ENCODE measurements at regions not wholly inside any gene's neighbourhood (a gene's known extent, or its start where the extent isn't known, plus 50 kb on each side); places are given as distances from the start of the nearest gene placed in this dataset.
A peak's percentile ranks its signal among the peaks of the same experiment; 100 is the strongest.

GRCh38 chr6:128757961-128758360 is 125.0 kb upstream of the LAMA2 start:
- no peaks in the 10 kb centered on the region for H3K4me1 Mint-ChIP-seq
- no peaks in the 10 kb centered on the region for H3K36me3 Mint-ChIP-seq
- no peaks in the 10 kb centered on the region for H3K9me3 Mint-ChIP-seq
- peaks cover 16% of the 10 kb centered on the region for H3K27me3 Mint-ChIP-seq
- DNase-seq = no peak
- no peak overlapping the region for H3K4me3 Mint-ChIP-seq
- H3K27ac Mint-ChIP-seq = no peak overlapping the region

GRCh38 chr6:128754658-128755256 is 128.2 kb upstream of the LAMA2 start:
- H3K36me3 Mint-ChIP-seq = no peaks in the 10 kb centered on the region
- peaks cover 12% of the 10 kb centered on the region for H3K27me3 Mint-ChIP-seq
- no peaks in the 10 kb centered on the region for H3K9me3 Mint-ChIP-seq
- no peak overlapping the region for H3K4me3 Mint-ChIP-seq
- no peak for DNase-seq
- no peak overlapping the region for H3K27ac Mint-ChIP-seq
- no peaks in the 10 kb centered on the region for H3K4me1 Mint-ChIP-seq

- DNase-seq = no peak
- Mint-ChIP-seq H3K36me3 (no peaks in the 10 kb centered on the region), H3K27ac (no peak overlapping the region), H3K4me1 (no peaks in the 10 kb centered on the region), H3K27me3 (peaks cover 14% of the 10 kb centered on the region), H3K9me3 (no peaks in the 10 kb centered on the region), H3K4me3 (no peak overlapping the region)
Observed at GRCh38 chr6:128743974-128744765, 138.8 kb upstream of the LAMA2 start.

GRCh38 chr6:128742900-128743299 is 140.0 kb upstream of the LAMA2 start:
- Mint-ChIP-seq H3K4me1 (peaks cover 6% of the 10 kb centered on the region), H3K4me3 (no peak overlapping the region), H3K27me3 (peaks cover 8% of the 10 kb centered on the region), H3K9me3 (no peaks in the 10 kb centered on the region), H3K27ac (no peak overlapping the region), H3K36me3 (no peaks in the 10 kb centered on the region)
- DNase-seq = no peak

- H3K4me3 Mint-ChIP-seq = no peak overlapping the region
- H3K9me3 Mint-ChIP-seq = no peaks in the 10 kb centered on the region
- DNase-seq = no peak
- H3K27ac Mint-ChIP-seq = no peak overlapping the region
- peaks cover 3% of the 10 kb centered on the region for H3K27me3 Mint-ChIP-seq
- no peaks in the 10 kb centered on the region for H3K36me3 Mint-ChIP-seq
- peaks cover 6% of the 10 kb centered on the region for H3K4me1 Mint-ChIP-seq
Observed at GRCh38 chr6:128740951-128741350, 142.0 kb upstream of the LAMA2 start.

- Mint-ChIP-seq H3K4me1 (peaks cover 10% of the 10 kb centered on the region), H3K4me3 (no peak overlapping the region), H3K27ac (peak overlapping the region; percentile 23), H3K9me3 (no peaks in the 10 kb centered on the region), H3K27me3 (peaks cover 8% of the 10 kb centered on the region), H3K36me3 (no peaks in the 10 kb centered on the region)
- DNase-seq = no peak
Observed at GRCh38 chr6:128739112-128739511, 143.8 kb upstream of the LAMA2 start.

- Mint-ChIP-seq H3K4me1 (peaks cover 10% of the 10 kb centered on the region), H3K9me3 (no peaks in the 10 kb centered on the region), H3K36me3 (no peaks in the 10 kb centered on the region), H3K27me3 (peaks cover 8% of the 10 kb centered on the region), H3K4me3 (no peak overlapping the region), H3K27ac (no peak overlapping the region)
- no peak for DNase-seq
Observed at GRCh38 chr6:128738112-128738511, 144.8 kb upstream of the LAMA2 start.

- H3K36me3 Mint-ChIP-seq = no peaks in the 10 kb centered on the region
- H3K27ac Mint-ChIP-seq = no peak overlapping the region
- no peak overlapping the region for H3K4me3 Mint-ChIP-seq
- no peak for DNase-seq
- peaks cover 10% of the 10 kb centered on the region for H3K4me1 Mint-ChIP-seq
- H3K27me3 Mint-ChIP-seq = peaks cover 8% of the 10 kb centered on the region
- no peaks in the 10 kb centered on the region for H3K9me3 Mint-ChIP-seq
Observed at GRCh38 chr6:128736780-128737179, 146.2 kb upstream of the LAMA2 start.

GRCh38 chr6:128731249-128732165 is 151.4 kb upstream of the LAMA2 start:
- H3K27me3 Mint-ChIP-seq = peaks cover 39% of the 10 kb centered on the region
- H3K36me3 Mint-ChIP-seq = no peaks in the 10 kb centered on the region
- H3K27ac Mint-ChIP-seq = no peak overlapping the region
- peaks cover 3% of the 10 kb centered on the region for H3K4me1 Mint-ChIP-seq
- no peaks in the 10 kb centered on the region for H3K9me3 Mint-ChIP-seq
- no peak overlapping the region for H3K4me3 Mint-ChIP-seq
- DNase-seq = no peak

GRCh38 chr6:128727500-128727899 is 155.4 kb upstream of the LAMA2 start:
- DNase-seq = no peak
- H3K9me3 Mint-ChIP-seq = no peaks in the 10 kb centered on the region
- H3K36me3 Mint-ChIP-seq = no peaks in the 10 kb centered on the region
- no peak overlapping the region for H3K4me3 Mint-ChIP-seq
- peaks cover 52% of the 10 kb centered on the region for H3K27me3 Mint-ChIP-seq
- peaks cover 3% of the 10 kb centered on the region for H3K4me1 Mint-ChIP-seq
- H3K27ac Mint-ChIP-seq = no peak overlapping the region

- H3K36me3 Mint-ChIP-seq = no peaks in the 10 kb centered on the region
- H3K9me3 Mint-ChIP-seq = no peaks in the 10 kb centered on the region
- peak; percentile 11 for DNase-seq
- no peak overlapping the region for H3K4me3 Mint-ChIP-seq
- H3K27ac Mint-ChIP-seq = no peak overlapping the region
- peaks cover 59% of the 10 kb centered on the region for H3K27me3 Mint-ChIP-seq
- peaks cover 3% of the 10 kb centered on the region for H3K4me1 Mint-ChIP-seq
Observed at GRCh38 chr6:128725271-128726233, 157.4 kb upstream of the LAMA2 start.

GRCh38 chr6:128724738-128725137 is 158.2 kb upstream of the LAMA2 start:
- Mint-ChIP-seq H3K27me3 (peaks cover 57% of the 10 kb centered on the region), H3K9me3 (no peaks in the 10 kb centered on the region), H3K27ac (no peak overlapping the region), H3K4me3 (no peak overlapping the region), H3K36me3 (no peaks in the 10 kb centered on the region), H3K4me1 (peaks cover 3% of the 10 kb centered on the region)
- DNase-seq = no peak

GRCh38 chr6:128723667-128724066 is 159.3 kb upstream of the LAMA2 start:
- Mint-ChIP-seq H3K9me3 (no peaks in the 10 kb centered on the region), H3K27ac (no peak overlapping the region), H3K4me3 (no peak overlapping the region), H3K27me3 (peaks cover 46% of the 10 kb centered on the region), H3K36me3 (no peaks in the 10 kb centered on the region), H3K4me1 (peaks cover 3% of the 10 kb centered on the region)
- DNase-seq = no peak

- H3K4me1 Mint-ChIP-seq = peaks cover 3% of the 10 kb centered on the region
- H3K9me3 Mint-ChIP-seq = no peaks in the 10 kb centered on the region
- no peak overlapping the region for H3K27ac Mint-ChIP-seq
- H3K27me3 Mint-ChIP-seq = peaks cover 41% of the 10 kb centered on the region
- H3K4me3 Mint-ChIP-seq = no peak overlapping the region
- H3K36me3 Mint-ChIP-seq = no peaks in the 10 kb centered on the region
- DNase-seq = no peak
Observed at GRCh38 chr6:128720891-128721290, 162.0 kb upstream of the LAMA2 start.

Data from activated naive CD8-positive, alpha-beta T cell treated with anti-CD3 and anti-CD28 coated beads for 36 hours (primary cell).